H1 (cell line): ENCODE measurements at regions not wholly inside any gene's neighbourhood (a gene's known extent, or its start where the extent isn't known, plus 50 kb on each side); places are given as distances from the start of the nearest gene placed in this dataset.

Experiments used
- BACH1 ChIP-seq: IDR thresholded peaks from 2 replicates; pipeline ENCODE4 v1.6.1; 2012; ENCODE audit warnings: low read length, improper control_type of control experiment
- BRCA1 ChIP-seq: IDR thresholded peaks from 2 replicates; pipeline ENCODE4 v1.6.1; 2012; ENCODE audit warnings: low read depth, low read length, improper control_type of control experiment
- CHD7 ChIP-seq: fragments of 300-600 bp; sonication (generic); IDR thresholded peaks from 2 replicates; pipeline ENCODE4 v1.7.1; 2012; ENCODE audit warnings: low read length, moderate library complexity, mild to moderate bottlenecking, inconsistent platforms; ENCODE audit not compliant: insufficient replicate concordance
- CTCF ChIP-seq, 3 experiments: IDR thresholded peaks; 1 replicate in 2 of 3; 2 replicates in 1 of 3; pipeline versions ENCODE4 v1.5.1 to v1.6.1; 2011; ENCODE audit warnings: low read length in 3 of 3, mild to moderate bottlenecking in 3 of 3, inconsistent platforms in 2 of 3, low read depth in 1 of 3, moderate library complexity in 1 of 3; ENCODE audit not compliant: insufficient read depth in 1 of 3; ENCODE audit errors: control extremely low read depth in 1 of 3
- EZH2 ChIP-seq: fragments of 200-600 bp; sonication (generic); IDR thresholded peaks from 2 replicates; pipeline ENCODE4 v1.7.1; 2012; ENCODE audit warnings: low read depth, mild to moderate bottlenecking, moderate library complexity, low read length, inconsistent platforms; ENCODE audit not compliant: severe bottlenecking
- JUND ChIP-seq: IDR thresholded peaks from 2 replicates; pipeline ENCODE4 v1.6.1; 2011; ENCODE audit warnings: mild to moderate bottlenecking, improper control_type of control experiment, low read length
- KDM1A ChIP-seq: fragments of 200-600, 300-600 bp; sonication (generic); IDR thresholded peaks from 2 replicates; pipeline ENCODE4 v1.7.1; 2016; ENCODE audit warnings: mild to moderate bottlenecking, low read length, borderline replicate concordance
- PHF8 ChIP-seq: fragments of 200-600 bp; sonication (generic); conservative IDR thresholded peaks from 2 replicates; pipeline ENCODE4 v1.7.1; 2012; ENCODE audit warnings: low read depth, mild to moderate bottlenecking, inconsistent platforms, low read length, moderate library complexity
- POLR2A ChIP-seq, 2 experiments: IDR thresholded peaks; 1 replicate in 1 of 2; 2 replicates in 1 of 2; pipeline ENCODE4 v1.6.1; 2011; ENCODE audit warnings: low read depth in 2 of 2, low read length in 2 of 2, mild to moderate bottlenecking in 2 of 2; ENCODE audit errors: control extremely low read depth in 1 of 2
- POLR2AphosphoS5 ChIP-seq: IDR thresholded peaks from 2 replicates; pipeline ENCODE4 v1.6.1; 2011; ENCODE audit warnings: low read depth, low read length
- RXRA ChIP-seq: IDR thresholded peaks from 2 replicates; pipeline ENCODE4 v1.6.1; 2011; ENCODE audit warnings: low read depth, mild to moderate bottlenecking, low read length, moderate library complexity; ENCODE audit not compliant: insufficient read depth
- TAF1 ChIP-seq: IDR thresholded peaks from 2 replicates; pipeline ENCODE4 v1.6.1; 2011; ENCODE audit warnings: mild to moderate bottlenecking, low read depth, low read length
- TF ChIP-seq, protein P1 (sequence below): IDR thresholded peaks from 2 replicates; pipeline ENCODE4 v1.6.1; 2011; ENCODE audit warnings: low read depth, mild to moderate bottlenecking, low read length; ENCODE audit not compliant: insufficient read depth

DNA sequence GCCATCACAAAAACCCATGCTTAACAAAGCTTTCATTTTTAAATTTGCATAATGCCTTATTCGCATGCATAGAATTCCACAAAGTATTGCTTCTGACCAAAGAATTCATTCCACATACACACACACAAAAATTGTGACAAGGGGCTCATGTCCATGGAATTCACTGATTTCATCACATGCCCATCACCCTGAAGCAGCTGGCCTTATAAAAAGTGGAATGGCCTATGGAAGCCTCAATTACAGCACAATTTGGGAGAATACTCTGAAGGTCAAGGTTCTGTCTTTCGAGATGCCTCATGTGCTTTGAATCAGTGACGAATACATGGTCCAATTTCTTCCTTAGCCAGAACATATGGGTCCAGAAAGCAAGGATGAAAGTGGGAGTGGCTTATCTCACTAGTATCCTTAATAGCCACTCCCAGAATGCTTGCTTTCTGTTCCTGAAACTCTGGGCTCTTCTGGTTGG lies 165.7 kb downstream of the KDR start:
- no peak for TF ChIP-seq JUND
- TF ChIP-seq, protein P1, sequence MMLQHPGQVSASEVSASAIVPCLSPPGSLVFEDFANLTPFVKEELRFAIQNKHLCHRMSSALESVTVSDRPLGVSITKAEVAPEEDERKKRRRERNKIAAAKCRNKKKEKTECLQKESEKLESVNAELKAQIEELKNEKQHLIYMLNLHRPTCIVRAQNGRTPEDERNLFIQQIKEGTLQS, result no peak
- TF ChIP-seq POLR2A (IDR thresholded peaks at IDR 0.05; ENCODE audit: control extremely low read depth in 1 of 2, low read depth in 2 of 2, low read length in 2 of 2), result no peak
- no peak for TF ChIP-seq POLR2AphosphoS5
- no peak for TF ChIP-seq EZH2
- no peak for TF ChIP-seq CTCF (IDR thresholded peaks at IDR 0.05; ENCODE audit: control extremely low read depth in 1 of 3, insufficient read depth in 1 of 3, low read depth in 1 of 3, low read length in 3 of 3)
- no peak for TF ChIP-seq KDM1A
- no peak for TF ChIP-seq BRCA1
- TF ChIP-seq PHF8, result no peak
- no peak for TF ChIP-seq TAF1
- no peak for TF ChIP-seq BACH1
- TF ChIP-seq CHD7, result no peak
- no peak for TF ChIP-seq RXRA
